ENCODE measurements at regions not wholly inside any gene's neighbourhood (a gene's known extent, or its start where the extent isn't known, plus 50 kb on each side); places are given as distances from the start of the nearest gene placed in this dataset.

- TF ChIP-seq SMAD3 (CRISPR knock-in tag; IDR thresholded peaks at IDR 0.05; ENCODE audit: borderline replicate concordance) = no peak
- no peak for TF ChIP-seq ZBTB43 (CRISPR knock-in tag; IDR thresholded peaks at IDR 0.05)
- TF ChIP-seq NFYB (CRISPR knock-in tag; conservative IDR thresholded peaks at IDR 0.05; ENCODE audit: low read depth) = no peak
- no peak for TF ChIP-seq CTCF (IDR thresholded peaks at IDR 0.05)
- no peak for TF ChIP-seq FOXK1 (CRISPR knock-in tag; IDR thresholded peaks at IDR 0.05)
- no peak for TF ChIP-seq FOXJ3 (CRISPR knock-in tag; IDR thresholded peaks at IDR 0.05; ENCODE audit: borderline replicate concordance)
- no peak for TF ChIP-seq NFE2L1 (CRISPR knock-in tag; IDR thresholded peaks at IDR 0.05)
Measured at GRCh38 chr13:61766667-61767058, 351.0 kb upstream of the PCDH20 start.
